Upper lobe of right lung (tissue), 1 donor: ENCODE measurements at regions not wholly inside any gene's neighbourhood (a gene's known extent, or its start where the extent isn't known, plus 50 kb on each side); places are given as distances from the start of the nearest gene placed in this dataset.

Source experiments
- ATAC-seq: fragments of 200-7000 bp; cut with Tn5 transposase; one replicate; pipeline ENCODE4 v1.9.1; 2020; ENCODE audit warnings: mild to moderate bottlenecking, moderate library complexity
- DNase-seq: peaks from one replicate; pipeline ENCODE4 v3.0.0-alpha.2; 2020
- H3K27ac ChIP-seq: fragments of 200-600 bp; one replicate; pipeline ENCODE4 v1.8.0; 2022
- H3K27me3 ChIP-seq: fragments of 200-600 bp; one replicate; pipeline ENCODE4 v1.8.0; 2022; ENCODE audit warnings: mild to moderate bottlenecking
- H3K36me3 ChIP-seq: fragments of 200-600 bp; one replicate; pipeline ENCODE4 v1.8.0; 2022
- H3K4me1 ChIP-seq: fragments of 200-600 bp; one replicate; pipeline ENCODE4 v1.8.0; 2022
- H3K4me3 ChIP-seq: fragments of 200-600 bp; one replicate; pipeline ENCODE4 v1.8.0; 2022; ENCODE audit warnings: mild to moderate bottlenecking
- H3K9me3 ChIP-seq: fragments of 200-600 bp; one replicate; pipeline ENCODE4 v1.8.0; 2022
- intact Hi-C: fragments of 100-400 bp; cut with DNase I; formaldehyde crosslinking; loops from one replicate; pipeline ENCODE4 v1.11.0; 2022
- TF ChIP-seq, protein P1 (sequence below): fragments of 200-600 bp; IDR thresholded peaks from one replicate; pipeline ENCODE4 v1.8.0; 2022; ENCODE audit warnings: antibody characterized with exemption
- donor health status: DM: no; HTN: yes; CAD: no; lungs with severe emphysema.

DNA sequence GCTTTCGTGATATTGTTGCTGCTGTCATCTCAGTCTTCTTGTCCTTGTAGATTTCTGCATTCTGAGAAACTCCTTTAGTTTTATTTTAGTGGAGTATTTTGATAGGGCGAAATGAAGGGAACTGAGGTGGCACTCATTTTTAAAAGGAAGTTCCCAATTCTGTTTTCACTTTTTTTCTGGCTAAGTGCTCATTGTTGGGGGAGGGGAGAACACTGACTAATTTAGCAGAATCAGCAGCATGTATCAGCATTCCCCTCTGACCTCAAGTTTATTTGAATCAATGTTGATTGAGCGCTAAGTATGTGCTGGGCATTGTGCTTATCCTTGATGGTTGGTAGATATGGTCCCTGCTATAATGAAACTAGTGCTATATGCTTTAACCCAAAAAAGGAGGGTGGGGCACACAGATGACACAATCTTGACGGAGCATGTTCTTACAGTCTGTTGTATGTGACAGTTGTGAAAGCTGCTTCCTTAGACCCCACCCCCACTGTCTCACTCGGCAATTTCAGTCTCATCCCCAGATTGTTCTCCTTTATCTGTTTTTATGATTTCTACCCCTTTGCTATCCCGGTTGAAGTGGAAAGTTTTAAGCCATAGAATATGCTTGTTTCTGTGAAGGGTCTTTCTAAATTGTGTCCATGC lies 262.4 kb downstream of the SOX4 start:
- Histone ChIP-seq H3K9me3 (no peaks in the 10 kb centered on the region), H3K4me1 (no peaks in the 10 kb centered on the region), H3K27me3 (no peaks in the 10 kb centered on the region), H3K4me3 (no peak overlapping the region), H3K36me3 (no peaks in the 10 kb centered on the region), H3K27ac (no peak overlapping the region)
- peak; percentile 77 for ATAC-seq
- TF ChIP-seq, protein P1, sequence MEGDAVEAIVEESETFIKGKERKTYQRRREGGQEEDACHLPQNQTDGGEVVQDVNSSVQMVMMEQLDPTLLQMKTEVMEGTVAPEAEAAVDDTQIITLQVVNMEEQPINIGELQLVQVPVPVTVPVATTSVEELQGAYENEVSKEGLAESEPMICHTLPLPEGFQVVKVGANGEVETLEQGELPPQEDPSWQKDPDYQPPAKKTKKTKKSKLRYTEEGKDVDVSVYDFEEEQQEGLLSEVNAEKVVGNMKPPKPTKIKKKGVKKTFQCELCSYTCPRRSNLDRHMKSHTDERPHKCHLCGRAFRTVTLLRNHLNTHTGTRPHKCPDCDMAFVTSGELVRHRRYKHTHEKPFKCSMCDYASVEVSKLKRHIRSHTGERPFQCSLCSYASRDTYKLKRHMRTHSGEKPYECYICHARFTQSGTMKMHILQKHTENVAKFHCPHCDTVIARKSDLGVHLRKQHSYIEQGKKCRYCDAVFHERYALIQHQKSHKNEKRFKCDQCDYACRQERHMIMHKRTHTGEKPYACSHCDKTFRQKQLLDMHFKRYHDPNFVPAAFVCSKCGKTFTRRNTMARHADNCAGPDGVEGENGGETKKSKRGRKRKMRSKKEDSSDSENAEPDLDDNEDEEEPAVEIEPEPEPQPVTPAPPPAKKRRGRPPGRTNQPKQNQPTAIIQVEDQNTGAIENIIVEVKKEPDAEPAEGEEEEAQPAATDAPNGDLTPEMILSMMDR: no peak
- no peak for DNase-seq
- intact Hi-C loops: no loop called here

DNA sequence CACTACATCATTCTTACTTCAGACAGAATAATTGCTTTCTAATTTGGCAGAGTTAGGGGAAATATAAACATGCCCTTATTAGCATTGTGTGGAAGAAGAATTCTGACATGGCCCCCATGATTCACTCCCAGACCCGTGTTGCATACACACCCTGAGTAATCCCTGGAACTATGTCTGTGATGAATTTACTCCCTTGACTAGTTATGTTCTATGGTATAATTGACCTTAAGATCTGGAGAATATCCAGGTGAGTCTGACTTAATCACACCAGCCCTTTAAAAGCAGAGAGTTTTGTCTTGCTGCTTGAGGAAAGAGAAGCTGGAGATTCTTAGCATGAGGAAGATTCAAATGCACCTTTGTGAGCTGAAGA lies 262.9 kb downstream of the SOX4 start:
- H3K27me3 ChIP-seq: no peaks in the 10 kb centered on the region
- ATAC-seq (no peak), DNase-seq (no peak)
- no peak overlapping the region for H3K27ac ChIP-seq
- H3K36me3 ChIP-seq: no peaks in the 10 kb centered on the region
- H3K4me3 ChIP-seq: no peak overlapping the region
- intact Hi-C loops: no loop called here
- H3K4me1 ChIP-seq: no peaks in the 10 kb centered on the region
- TF ChIP-seq, protein P1: no peak
- H3K9me3 ChIP-seq: no peaks in the 10 kb centered on the region

DNA sequence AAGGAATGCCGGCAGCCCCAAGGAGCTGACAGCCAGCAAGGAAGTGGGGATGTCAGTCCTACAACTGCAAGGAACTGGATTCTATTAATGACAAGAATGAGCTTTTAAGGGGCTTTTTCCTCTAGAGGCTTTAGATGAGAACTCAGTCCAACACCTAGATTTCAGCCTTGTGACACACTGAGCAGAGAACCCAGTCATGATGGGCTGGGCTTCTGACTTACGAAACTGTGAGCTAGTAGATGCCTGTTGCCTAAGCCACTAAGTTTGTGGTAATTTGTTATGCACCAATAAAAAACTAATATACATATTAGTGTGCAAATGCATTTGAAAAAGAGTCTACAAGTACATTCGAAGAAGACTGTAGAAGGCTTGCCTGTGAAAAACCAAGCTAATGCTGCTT lies 263.3 kb downstream of the SOX4 start:
- TF ChIP-seq, protein P1: no peak
- no peak overlapping the region for H3K27ac ChIP-seq
- intact Hi-C loops: no loop called here
- no peaks in the 10 kb centered on the region for H3K36me3 ChIP-seq
- no peak overlapping the region for H3K4me3 ChIP-seq
- no peaks in the 10 kb centered on the region for H3K9me3 ChIP-seq
- no peaks in the 10 kb centered on the region for H3K4me1 ChIP-seq
- H3K27me3 ChIP-seq: no peaks in the 10 kb centered on the region
- ATAC-seq: peak; percentile 57
- no peak for DNase-seq

DNA sequence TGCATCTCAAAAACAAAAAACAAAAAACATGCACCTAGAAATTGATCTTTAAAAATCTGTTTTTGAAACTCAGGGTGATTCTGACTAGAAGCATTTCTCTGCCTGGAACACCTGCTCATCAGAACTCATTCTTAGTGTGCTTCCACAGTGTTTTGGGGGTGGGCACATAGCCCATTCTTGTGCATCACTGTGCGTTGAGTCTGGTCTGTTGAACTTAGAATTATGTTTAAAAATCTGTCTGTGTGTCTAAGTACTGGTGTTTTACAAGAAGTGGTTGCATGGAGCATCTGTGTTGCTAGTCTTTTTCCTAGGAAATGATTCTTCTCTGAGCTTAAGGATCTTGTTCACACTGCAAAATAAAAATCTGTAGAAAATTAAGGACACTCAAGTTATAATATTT lies 264.5 kb downstream of the SOX4 start:
- TF ChIP-seq, protein P1: no peak
- DNase-seq (no peak), ATAC-seq (no peak)
- H3K27ac ChIP-seq: no peak overlapping the region
- no peaks in the 10 kb centered on the region for H3K27me3 ChIP-seq
- H3K9me3 ChIP-seq: no peaks in the 10 kb centered on the region
- H3K4me1 ChIP-seq: no peaks in the 10 kb centered on the region
- intact Hi-C loops: no loop called here
- no peaks in the 10 kb centered on the region for H3K36me3 ChIP-seq
- no peak overlapping the region for H3K4me3 ChIP-seq

DNA sequence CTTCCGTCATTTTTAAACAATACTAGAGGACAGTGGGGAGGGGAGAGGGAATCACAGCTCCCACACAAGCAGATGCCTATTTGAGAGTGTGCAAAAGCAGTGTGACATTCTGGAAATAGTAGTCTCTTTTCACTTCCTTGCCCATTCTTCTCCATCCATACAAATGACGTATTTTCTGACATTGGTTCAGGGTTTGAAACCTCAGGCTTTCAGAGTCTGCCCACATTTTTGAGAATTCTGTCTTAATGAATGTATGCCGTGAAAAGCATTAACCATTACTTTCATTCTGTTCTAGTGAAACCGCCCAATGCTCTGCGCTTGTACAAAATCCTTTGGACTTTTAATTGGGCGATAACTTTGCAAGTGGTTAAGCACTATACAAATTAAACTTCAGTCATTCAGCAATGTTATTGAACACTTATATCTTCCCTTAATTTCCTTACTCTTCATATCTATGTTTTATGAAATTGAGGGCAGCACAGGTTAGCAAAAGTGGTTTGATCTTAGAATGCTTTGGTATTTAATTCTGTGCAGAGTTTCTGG lies 265.7 kb downstream of the SOX4 start:
- Histone ChIP-seq H3K27ac (no peak overlapping the region), H3K4me1 (peaks cover 5% of the 10 kb centered on the region), H3K9me3 (no peaks in the 10 kb centered on the region), H3K27me3 (no peaks in the 10 kb centered on the region), H3K36me3 (no peaks in the 10 kb centered on the region), H3K4me3 (no peak overlapping the region)
- intact Hi-C loops: no loop called here
- ATAC-seq (no peak), DNase-seq (no peak)
- TF ChIP-seq, protein P1: no peak

DNA sequence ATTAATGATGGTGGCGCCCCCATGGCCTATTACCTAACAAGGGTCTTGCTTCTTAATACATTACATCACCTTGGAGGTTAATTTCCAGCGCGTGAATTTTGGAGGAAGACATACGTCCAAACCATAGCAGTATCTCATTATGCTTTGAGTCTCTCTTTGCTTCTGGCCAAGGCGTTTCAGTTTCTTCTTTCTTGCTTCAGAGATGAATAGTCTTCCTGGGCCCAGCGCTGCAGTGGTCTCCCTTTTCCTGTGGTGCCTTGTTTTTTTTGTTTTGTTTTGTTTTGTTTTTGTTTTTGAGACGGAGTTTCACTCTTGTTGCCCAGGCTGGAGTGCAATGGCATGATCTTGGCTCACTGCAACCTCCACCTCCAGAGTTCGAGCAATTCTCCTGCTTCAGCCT lies 268.4 kb downstream of the SOX4 start:
- no peak for DNase-seq
- intact Hi-C loops: no loop called here
- Histone ChIP-seq H3K4me3 (no peak overlapping the region), H3K27me3 (no peaks in the 10 kb centered on the region), H3K36me3 (no peaks in the 10 kb centered on the region), H3K27ac (no peak overlapping the region), H3K9me3 (no peaks in the 10 kb centered on the region), H3K4me1 (peaks cover 5% of the 10 kb centered on the region)
- TF ChIP-seq, protein P1: no peak
- no peak for ATAC-seq
